ENCODE measurements at regions not wholly inside any gene's neighbourhood (a gene's known extent, or its start where the extent isn't known, plus 50 kb on each side); places are given as distances from the start of the nearest gene placed in this dataset.

DNA sequence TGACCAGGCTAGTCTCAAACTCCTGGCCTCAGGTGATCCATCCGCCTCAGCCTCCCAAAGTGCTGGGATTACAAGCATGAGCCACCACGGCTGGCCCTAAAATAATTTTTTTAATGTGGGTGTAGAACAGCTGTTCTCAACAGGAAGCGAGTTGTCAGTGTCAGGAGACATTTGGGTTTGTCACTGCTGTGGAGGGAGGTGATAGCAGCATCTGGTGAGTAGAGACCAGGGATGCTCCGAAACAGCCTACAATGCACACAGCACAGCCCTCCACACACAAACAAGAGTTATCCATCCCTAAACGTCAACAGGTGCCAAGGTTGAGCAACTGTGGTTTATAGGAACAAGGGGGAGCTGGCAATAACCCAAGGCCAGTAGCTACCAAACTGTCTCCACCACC lies 243.4 kb upstream of the STS start:
- no peak for DNase-seq

DNA sequence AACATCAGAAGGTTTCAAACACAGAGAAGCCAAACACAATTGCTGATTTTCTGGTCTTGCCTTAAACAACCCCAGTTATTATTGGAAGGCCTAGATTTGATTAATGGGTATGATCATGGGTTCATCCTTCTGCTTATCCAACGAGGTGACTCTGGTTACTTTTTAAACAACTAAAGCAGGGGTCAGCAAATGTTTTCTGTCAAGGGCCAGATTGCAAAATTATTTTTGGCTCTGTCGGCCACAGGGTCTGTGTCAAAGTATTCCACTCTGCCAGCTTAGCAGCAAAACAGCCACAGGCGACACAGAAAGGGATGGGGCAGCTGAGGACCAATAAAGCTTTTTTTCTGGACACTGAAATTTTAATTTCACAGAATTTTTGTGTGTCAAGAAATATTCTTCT lies 249.1 kb upstream of the STS start:
- DNase-seq: no peak

DNA sequence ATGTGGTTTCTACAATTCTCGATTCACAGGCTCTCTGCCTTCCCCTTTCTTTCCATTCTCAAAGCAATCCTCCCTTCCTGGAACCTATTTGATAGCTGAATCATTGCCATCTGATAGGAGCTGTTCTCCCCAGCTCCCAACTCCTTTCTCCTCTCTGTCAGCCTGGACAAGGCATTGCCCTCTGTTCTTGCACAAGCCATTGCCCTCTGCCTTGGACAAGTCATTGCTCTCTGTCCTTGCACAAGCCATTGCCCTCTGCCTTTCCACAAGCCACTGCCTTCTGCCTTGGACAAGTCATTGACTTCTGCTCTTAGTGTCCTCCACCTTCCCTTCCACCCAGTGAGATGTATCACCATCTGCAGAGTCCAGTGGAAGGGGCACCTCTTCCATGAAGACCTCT lies 256.1 kb upstream of the STS start:
- DNase-seq: no peak

DNA sequence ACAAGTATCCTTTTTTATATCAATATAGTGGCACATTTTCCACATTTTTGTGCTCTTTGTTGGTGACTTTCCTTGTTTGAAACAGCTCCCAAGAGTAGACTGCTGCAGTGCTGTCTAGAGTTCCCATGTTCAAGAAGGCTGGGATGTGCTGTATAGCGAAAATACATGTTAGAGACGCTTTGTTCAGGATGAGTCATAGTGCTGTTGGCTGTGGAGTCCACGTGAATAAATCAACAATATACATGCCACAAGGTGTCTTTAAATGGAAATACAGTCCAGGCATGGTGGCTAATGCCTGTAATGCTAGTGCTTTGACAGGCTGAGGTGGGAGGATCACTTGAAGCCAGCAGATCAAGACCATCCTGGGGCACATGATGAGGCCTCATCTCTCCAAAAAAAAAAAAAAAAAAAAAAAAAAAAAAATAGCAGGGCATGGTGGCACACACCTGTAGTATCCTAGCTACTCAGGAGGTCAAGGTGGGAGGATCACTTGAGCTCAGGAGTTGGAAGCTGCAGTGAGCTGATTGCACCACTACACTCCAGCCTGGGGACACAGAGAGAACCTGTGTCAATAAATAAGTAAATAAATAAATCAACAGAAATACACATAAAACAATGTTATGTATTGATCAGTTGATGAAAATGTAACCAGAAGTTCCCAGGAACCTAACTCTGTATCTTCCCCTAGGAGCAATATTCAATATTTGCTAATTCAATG lies 256.8 kb upstream of the STS start:
- no peak for DNase-seq

DNA sequence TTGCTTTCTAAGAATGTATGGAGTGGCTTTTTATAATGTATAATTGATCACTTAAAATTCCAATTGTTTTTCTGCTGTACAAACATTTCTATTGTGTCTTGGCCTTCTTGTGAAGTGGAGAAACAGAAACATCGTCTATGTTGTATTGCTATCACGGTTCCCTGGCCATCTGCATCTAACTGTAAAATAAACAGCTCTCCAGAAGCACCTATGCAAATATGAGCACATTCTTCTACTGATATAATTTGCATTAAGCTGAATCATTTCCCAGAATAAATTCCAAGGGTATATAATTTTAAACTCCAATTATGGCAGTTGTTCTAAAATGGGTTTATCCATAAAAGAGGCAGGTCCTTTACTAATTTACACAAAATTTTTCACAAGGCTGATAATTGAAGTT lies 261.6 kb upstream of the STS start:
- no peak for DNase-seq

DNA sequence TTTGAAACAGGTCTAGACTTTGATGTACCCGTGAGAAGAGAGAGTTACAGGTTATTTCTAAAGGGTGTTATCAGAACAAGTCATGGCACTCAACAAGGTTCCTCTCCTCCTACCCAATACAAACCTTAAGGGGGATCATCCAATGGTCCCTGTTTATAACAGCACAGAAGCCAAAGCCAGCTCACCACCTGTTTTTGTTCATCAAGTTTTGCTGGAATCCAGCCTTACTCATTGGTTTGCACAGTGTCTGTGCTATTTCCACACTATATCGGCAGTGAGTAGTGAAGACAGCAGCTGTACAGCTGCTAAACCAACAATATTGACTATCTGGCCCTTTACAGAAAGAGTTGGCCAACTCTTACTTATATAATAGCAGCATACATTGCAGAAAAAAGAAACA lies 262.1 kb upstream of the STS start:
- DNase-seq: no peak

DNA sequence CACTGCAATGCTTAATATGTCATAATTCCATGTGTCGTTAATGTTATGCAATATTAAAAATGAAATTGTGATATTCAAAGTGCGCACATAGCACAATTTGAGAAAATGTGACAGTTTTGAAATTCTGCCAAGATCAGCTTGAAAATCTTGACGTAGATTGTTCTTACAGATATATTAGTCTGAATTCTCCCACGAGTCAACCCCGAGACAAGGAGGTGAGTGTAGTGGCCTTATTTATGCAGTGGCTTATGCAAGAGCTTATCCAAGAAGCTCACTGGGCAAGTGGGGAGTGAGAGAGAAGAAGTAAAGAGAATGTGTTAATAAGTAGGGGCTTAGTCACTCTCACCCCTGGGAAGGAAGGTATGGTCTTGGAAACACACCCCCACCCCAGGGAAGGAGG lies 286.1 kb upstream of the STS start:
- DNase-seq: no peak

DNA sequence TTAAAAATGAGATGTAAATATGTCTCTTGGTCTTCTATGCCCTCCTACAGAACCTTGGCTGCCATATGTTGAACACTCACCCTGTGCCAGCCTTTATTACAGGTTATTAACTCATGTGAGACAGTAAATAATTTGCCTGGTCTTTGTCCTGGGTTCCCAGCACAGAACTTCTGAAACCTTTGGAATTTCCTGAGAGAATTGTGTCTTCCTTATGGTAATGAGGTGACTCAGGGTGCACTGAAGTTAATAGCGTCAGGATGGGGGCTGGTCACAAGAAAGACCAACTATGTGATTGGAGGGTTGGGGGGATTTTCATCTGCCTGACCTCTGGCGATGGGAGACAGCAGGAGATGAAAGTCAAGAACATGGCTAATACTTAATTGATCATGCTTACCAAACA lies 289.8 kb upstream of the STS start:
- DNase-seq: no peak

DNA sequence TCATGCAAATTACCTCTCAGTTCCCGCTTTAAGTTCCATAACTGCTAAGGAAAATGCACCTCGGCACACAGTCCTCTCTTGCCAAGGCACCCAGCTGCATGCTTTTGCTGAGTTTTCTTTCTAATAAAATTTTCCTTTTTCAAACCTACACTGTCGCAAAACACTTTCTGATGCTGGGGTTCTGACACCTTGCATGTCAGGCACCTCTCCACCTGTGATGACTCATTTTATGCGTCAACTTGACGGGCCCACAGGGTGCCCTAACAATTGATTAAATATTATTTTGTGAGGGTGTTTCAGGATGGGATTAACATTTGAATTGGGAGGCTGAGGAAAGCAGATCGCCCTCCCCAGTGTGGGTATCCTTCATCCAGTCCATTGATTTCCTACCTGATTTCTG lies 291.0 kb upstream of the STS start:
- no peak for DNase-seq

DNA sequence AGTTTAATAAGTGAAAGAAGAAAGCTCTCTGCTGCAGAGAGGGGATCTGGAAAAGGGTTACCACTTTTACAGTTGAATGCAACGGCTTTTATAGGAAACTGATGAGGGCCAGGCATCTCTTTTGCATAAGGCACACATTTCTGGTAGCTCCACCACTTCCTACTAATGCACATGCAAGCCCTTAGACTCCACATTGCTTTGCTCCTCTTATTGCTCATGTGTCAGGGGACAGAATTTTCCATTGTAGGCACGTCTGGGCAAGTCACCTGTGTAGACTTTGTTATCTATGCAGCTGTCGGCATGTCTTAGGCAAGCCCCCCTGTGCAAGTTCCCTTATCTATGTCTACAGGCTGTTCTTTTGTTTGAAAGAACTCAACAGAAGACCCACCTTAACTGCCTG lies 294.6 kb upstream of the STS start:
- peak; percentile 2 for DNase-seq

DNA sequence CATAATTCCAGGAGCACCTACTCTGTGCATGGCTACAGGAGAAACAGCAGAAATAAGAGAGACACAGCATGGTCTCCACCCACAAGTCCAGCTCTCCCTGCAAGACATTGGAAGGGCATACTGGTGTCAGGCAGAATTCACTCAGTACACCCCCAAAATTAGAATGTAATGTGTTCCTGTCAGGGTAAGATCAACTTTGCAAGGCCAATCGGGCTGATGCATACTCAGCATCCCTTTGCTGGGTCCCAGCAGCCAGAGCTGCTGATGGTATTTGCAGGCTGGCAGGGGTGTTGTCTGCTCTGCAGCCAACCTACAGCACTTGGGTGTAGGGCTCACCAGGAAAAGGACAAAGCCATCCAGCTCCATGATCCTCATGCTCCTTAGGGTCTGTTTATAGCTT lies 295.4 kb upstream of the STS start:
- DNase-seq: no peak

DNA sequence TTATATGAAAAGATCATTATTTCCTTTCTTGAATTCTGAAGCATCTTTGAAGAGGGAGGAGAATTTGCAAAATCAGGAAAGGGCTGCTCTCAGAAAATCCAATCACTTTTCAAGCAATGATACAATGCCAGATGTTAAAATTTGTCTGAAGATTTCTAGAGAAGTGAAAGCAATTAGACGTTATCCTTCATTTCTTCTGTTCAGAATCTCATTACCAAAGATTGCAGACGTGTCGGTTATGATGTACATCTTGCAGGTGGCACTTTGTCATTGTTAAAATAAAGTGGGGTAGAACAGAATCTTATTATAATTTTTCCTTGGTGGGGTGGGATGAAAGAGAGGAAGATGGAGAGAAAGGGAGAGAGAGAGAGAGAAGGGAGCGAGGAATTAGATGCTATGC lies 296.4 kb upstream of the STS start:
- DNase-seq: no peak

DNA sequence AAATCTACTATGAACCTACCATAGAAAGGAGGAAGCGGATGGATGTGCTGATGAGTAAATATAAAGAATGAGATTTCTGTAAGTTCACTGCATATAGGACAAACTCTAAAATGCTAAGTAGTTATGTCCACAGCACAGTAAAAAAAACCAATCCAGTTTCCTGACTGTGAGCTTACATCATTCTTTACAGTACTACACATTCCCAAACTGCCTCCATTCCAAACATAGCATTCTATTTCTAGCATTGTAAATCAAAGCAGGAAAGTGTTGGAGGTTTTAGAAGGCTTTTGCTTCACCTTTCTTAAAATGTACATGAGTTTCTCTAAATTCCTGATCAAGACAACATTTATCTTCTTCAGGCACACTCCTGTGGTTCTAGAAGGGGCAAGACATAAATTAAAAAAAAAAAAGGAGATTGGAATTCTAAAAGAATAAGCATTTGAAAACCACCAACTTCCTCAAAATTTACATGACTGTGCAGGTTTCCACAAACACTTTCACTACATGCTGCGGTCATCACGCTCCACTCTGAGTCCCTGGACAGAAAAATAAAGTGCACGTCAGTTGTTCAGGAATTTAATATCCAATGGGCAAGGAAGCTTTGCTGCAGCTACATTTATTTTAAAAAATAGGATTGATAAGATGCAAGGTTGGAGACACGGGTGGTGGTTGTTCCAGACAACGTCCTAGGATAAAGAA lies 297.6 kb upstream of the STS start:
- DNase-seq: no peak

DNA sequence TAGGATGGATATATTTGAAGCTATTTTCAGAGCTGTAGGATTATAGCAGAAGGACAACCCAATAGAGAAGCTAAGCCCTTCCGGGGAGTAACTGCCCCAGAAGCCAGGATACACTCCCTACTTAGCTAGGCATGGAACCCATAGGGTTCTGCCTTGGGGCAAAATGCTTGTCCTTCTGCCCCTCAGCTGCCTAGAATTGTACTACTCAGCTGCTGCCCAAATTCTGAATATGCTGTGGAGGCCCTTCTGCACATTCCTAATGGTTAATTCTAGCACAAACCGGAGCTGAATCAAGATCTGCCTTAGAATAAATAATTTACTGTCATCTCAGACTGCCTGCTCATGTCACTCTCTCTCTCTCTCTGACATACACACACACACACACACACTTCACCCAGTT lies 297.7 kb upstream of the VCX3A start:
- DNase-seq: no peak

DNA sequence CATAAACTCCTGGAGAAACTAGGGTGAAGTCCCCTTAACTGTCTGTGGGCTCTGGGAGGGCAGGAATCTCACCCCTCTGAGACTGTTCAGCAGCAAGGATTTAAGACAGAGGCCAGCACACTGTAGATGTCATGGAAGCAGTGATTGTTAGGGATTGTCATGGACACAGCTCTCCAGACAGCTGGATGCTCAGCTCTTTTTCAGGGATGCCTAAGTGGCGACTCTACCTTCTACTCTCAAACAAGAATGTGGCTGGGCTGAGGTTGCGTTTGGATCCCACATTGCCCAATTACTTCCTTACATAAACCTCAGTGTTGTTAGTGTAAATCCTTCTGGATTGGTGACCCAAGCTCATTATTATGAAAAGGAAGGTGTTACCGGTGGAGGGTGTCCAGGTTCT lies 291.9 kb upstream of the VCX3A start:
- DNase-seq: no peak

DNA sequence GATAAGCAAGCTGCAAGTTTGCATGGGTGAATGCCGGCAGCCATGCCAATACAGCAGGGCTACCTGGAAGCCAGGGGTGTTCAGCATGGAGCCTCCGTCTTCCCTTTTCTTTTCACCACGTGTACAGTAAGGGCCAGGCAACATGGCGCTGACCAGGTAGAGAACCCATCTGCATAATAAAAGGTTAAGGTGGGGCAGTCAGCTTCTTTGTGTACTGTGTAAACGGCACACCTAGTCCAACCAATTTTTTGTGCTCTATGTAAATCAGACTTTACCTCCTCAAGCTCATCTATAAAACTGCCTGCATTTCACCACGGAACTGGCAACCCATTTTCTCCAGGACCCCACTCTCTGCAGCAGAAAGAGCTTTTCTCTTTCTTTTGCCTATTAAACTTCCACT lies 286.8 kb upstream of the VCX3A start:
- DNase-seq: no peak

DNA sequence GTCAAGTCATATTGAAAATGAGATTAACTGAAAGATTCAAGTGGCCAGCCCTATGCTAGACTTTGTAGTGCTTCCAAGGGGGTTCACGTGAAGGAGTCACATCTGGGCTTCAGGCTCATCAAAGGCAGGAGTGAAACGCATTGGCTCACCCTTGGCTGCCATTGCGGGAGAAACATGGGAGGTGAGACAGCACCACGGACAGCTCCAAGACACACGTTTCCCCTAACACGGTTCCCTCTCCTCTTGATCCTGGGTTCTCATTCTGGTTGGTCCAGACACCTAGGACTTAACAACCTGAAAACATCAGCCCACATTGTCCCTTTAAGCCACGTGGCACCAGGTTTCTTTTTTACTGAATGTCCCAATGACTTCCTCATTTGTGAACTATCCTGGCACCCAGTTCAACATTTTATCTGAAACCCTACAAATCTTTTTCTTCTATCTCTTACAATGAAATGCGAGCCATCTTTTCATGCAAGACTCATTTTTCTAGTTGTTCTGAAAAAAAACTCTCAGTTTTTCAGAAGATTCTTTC lies 279.0 kb upstream of the VCX3A start:
- DNase-seq: no peak

DNA sequence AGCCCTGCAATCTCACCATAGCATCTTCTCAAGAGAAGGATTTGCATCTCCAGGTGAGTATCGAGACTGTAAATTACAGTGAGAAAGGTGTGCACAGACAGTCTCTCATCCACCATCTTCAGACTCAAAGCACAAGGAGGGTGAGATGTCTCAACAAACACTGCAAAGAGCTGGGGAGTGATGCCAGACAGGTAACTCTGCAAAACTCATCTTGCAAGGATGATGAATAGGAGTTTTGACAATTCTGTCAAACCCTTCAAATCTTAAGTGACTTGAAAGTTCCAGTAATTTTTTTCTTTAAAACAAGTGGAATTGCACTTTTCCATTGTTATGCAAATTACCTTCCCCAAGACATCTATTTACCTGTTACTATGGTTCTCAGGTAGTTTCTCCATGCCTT lies 277.2 kb upstream of the VCX3A start:
- DNase-seq: no peak

DNA sequence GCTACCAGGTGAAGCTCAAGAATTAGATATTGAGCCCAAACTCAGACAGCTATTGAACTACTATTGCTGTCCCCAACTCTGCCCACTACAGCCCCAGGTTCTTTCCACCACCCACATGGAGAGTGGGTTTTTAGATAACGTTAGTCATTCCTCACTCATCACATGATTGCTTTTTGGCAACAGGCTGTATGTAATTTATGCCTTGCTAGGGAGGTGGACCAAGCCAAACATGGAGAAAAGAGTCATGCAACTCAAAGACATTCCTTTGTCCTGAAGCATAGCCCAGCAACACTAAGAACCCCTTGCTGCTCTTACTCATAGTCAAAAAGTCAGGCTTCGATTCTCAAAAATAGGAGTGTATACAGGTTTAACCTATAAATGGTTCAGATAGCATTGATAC lies 275.9 kb upstream of the VCX3A start:
- no peak for DNase-seq

DNA sequence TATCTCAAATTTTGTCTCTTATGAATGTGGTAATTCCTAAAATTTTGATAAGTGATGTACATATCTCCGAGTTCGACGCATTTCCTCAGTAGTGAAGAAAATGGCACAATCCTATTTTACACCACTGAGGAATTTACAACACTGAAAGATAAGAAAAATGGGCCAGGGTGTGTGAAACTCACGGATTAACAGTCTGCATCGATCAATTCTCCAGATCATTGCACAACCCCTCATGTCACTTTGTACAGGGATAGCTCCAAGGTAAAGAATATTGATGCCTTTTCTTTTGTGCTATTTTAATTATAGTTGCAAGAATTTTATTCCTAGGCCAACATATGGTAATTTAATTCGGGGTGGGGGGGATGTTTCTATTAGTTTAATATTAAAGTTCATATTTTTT lies 268.7 kb upstream of the VCX3A start:
- DNase-seq: no peak

DNA sequence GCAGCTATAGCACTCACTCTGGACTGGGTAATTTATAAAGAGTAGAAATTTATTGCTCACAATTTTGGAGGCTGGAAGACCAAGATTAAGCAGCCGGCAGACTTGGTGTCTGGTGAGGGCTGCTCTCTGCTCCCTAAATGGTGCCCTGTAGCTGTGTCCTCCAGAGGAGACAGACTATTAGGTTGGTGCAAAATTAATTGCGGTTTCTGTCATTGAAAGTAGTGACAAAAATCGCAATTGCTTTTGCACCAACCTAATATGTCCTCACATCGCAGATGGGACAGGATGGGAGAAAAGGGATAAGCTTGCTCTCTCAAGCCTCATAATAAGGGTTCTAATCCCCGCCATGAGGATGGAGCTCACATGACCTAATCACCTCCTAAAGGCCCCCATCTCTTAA lies 258.1 kb upstream of the VCX3A start:
- no peak for DNase-seq

DNA sequence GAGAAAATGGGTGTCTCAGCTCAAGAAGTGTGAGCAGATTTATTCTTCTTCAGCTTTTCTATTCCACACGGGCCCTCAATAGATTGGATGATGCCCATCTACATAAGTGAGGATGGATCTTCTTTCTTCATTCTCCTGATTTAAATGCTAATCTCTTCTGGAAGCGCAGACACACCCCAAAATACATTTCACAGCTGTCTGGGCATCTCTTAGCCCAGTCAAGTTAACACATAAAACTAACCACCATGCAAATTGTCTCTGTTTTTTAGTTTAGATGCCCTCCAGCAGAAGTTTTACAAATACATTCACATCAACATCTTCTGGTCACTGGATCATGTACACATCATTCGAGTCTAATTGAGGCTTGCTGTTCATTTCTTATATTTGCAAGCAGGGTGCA lies 249.0 kb upstream of the VCX3A start:
- DNase-seq: no peak

DNA sequence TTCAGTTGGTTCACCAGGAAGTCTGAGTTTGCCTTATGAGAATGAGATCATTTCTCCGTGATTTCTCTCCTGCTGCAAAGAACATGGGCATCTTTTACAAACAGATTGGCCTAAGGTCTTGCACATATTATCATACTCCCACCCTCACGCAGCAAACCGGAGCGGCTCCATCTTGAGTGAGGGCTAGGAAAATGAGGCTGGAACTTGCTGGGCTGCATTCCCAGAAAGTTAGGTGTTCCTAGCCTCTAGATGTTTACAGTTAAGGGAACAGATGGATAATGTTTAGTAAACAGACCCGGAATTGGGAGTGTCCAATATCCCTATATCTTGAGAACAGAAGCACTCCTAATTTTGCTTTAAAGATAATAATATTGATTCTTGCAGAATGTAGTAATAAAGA lies 247.9 kb upstream of the VCX3A start:
- no peak for DNase-seq

DNA sequence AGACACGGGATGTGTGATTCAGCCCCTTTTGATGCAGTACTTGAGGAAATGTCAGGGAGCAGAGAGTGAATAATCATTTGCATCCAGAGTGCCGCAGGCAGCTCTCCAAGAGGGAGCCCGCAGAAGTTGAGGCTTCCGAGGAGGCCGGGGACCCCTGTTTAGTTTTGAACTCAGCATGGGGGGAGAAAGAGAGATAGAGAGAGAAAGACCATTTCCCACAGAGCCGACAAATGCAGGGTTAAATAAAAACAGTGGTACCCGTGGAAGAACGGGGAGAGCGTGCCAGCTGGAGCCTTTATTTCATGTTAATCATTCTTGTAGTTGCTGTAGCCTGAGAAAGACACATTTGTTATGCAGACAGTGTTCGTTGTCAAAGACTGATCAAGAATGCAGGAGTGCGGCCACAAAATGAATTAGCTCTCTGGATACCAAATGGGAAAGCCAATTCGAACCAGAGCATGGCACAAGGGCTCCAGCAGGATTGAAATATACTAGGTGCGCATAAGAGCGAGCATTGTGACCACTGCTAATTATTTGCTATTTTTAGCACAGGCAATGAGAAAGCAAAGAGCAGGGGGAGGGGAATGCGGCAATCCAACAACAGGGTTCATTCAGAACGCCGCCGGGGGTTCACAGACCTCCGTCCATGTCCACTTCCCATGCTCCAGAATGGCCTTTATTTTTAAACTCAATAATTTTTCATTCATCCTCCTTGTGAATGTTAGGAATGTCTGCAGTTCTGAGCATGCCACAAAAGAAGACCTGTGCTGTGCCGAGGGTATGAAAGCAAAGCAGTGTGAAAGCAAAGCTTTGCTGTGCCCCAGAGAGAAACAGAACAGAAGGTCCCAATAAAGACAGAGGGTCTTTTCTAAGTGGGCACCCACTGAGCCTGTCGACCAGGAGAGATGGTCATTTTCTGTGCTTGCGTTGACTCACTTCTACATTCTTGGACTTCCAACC lies 243.9 kb upstream of the VCX3A start:
- no peak for DNase-seq
